Loucy (cell line): ENCODE measurements at regions not wholly inside any gene's neighbourhood (a gene's known extent, or its start where the extent isn't known, plus 50 kb on each side); places are given as distances from the start of the nearest gene placed in this dataset.

Experiments
- EZH2phosphoT487 ChIP-seq: fragments of 200-600 bp; IDR thresholded peaks from 2 replicates; pipeline ENCODE4 v1.6.1; 2018; ENCODE audit warnings: antibody characterized with exemption, mild to moderate bottlenecking, moderate library complexity, borderline replicate concordance
- TF ChIP-seq, protein P1 (sequence below): fragments of 200-600 bp; sonication (generic); conservative IDR thresholded peaks from 2 replicates; pipeline ENCODE4 v1.5.1; 2014; ENCODE audit warnings: mild to moderate bottlenecking, antibody characterized with exemption, low read length

DNA sequence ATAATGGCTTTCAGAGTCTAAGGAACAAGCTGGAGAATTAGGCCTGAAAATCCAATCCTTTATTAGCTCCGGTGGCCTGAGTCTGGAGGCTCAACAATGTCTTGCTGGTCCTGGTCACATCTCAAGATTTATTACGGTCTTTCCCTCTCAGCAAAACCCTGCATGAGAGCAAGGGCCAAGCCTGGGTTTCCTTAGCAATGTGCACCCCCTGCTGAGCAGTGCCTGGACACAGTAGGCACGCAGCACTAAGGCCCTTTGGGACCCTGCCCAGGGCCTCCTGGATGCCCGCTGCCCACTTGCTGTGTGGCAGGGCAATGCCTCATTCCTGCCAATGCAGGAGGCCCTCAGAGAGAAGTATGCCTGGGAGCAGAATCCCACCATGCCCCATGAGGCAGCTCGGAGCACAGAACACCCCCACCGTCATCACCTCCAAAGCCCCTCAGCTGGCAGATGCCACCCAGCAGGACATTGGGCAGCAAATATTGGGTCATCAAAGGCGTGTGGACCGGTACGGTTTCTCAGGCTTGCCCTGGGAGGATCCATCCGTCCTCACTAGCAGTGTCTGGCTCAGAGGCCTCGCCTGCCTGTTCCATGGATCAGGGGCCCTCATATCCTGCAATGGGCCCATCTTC, 156.4 kb downstream of the OAT start:
- TF ChIP-seq, protein P1, sequence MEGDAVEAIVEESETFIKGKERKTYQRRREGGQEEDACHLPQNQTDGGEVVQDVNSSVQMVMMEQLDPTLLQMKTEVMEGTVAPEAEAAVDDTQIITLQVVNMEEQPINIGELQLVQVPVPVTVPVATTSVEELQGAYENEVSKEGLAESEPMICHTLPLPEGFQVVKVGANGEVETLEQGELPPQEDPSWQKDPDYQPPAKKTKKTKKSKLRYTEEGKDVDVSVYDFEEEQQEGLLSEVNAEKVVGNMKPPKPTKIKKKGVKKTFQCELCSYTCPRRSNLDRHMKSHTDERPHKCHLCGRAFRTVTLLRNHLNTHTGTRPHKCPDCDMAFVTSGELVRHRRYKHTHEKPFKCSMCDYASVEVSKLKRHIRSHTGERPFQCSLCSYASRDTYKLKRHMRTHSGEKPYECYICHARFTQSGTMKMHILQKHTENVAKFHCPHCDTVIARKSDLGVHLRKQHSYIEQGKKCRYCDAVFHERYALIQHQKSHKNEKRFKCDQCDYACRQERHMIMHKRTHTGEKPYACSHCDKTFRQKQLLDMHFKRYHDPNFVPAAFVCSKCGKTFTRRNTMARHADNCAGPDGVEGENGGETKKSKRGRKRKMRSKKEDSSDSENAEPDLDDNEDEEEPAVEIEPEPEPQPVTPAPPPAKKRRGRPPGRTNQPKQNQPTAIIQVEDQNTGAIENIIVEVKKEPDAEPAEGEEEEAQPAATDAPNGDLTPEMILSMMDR: no peak
- TF ChIP-seq EZH2phosphoT487: no peak
